PC-3 (cell line): ENCODE measurements at regions not wholly inside any gene's neighbourhood (a gene's known extent, or its start where the extent isn't known, plus 50 kb on each side); places are given as distances from the start of the nearest gene placed in this dataset.
"Not testable (repeated sequence)": the region's sequence is repeated elsewhere in the genome, so short reads cannot be mapped to it uniquely, and the experiment has no call there.

Experiments
- ATAC-seq: fragments of 200-7000 bp; cut with Tn5 transposase; 2 replicates; pipeline ENCODE4 v1.9.1; 2020; ENCODE audit warnings: mild to moderate bottlenecking, moderate library complexity
- BruUV-seq: library from RNA; stranded (reverse); fragments of 400-500 nt; replicated peaks from 2 replicates; lab custom pipeline; 2021; lab: Mats Ljungman, UMichigan
- CTCF ChIA-PET: fragments of 300-600 bp; sonication (Branson Sonifier 250); formaldehyde crosslinking; loops from one replicate; lab custom pipeline; 2022; ENCODE audit warnings: antibody characterized with exemption; lab: Charles Lee
- POLR2A ChIA-PET: fragments of 300-600 bp; sonication (Branson Sonifier 250); formaldehyde crosslinking; loops from one replicate; lab custom pipeline; 2022; ENCODE audit warnings: antibody characterized with exemption; ENCODE audit not compliant: unreplicated experiment; lab: Charles Lee
- DNase-seq: peaks from one replicate; pipeline ENCODE4 v3.0.0-alpha.2; 2015
- H2AFZ ChIP-seq: fragments of 300-600 bp; sonication (generic); 2 replicates; pipeline ENCODE4 v1.6.0; 2016; ENCODE audit warnings: antibody characterized with exemption, low read length
- H3F3A ChIP-seq: fragments of 300-600 bp; sonication (generic); one replicate; pipeline ENCODE4 v1.6.0; 2017; ENCODE audit warnings: antibody characterized with exemption, low read length, control low read depth, mild to moderate bottlenecking; ENCODE audit not compliant: unreplicated experiment
- H3K27ac ChIP-seq: fragments of 300-600 bp; sonication (generic); 2 replicates; pipeline ENCODE4 v1.5.1; 2016; ENCODE audit warnings: mild to moderate bottlenecking, low read length
- H3K27me3 ChIP-seq: fragments of 300-600 bp; sonication (generic); 2 replicates; pipeline ENCODE4 v1.6.1; 2016; ENCODE audit warnings: low read length, mixed read lengths
- H3K36me3 ChIP-seq: fragments of 300-600 bp; sonication (generic); 2 replicates; pipeline ENCODE4 v1.6.1; 2016; ENCODE audit warnings: low read depth, mixed run types, low read length, mixed read lengths
- H3K4me1 ChIP-seq: fragments of 300-600 bp; sonication (generic); 2 replicates; pipeline ENCODE4 v1.5.1; 2016; ENCODE audit warnings: low read length; ENCODE audit not compliant: insufficient read depth
- H3K4me2 ChIP-seq: fragments of 300-600 bp; sonication (generic); 2 replicates; pipeline ENCODE4 v1.6.0; 2016; ENCODE audit warnings: low read length
- H3K4me3 ChIP-seq: fragments of 300-600 bp; sonication (generic); 2 replicates; pipeline ENCODE4 v1.5.1; 2016; ENCODE audit warnings: mild to moderate bottlenecking, low read length, mixed read lengths
- H3K79me2 ChIP-seq: fragments of 300-600 bp; sonication (generic); 2 replicates; pipeline ENCODE4 v1.6.1; 2017; ENCODE audit warnings: low read length, mixed read lengths
- H3K9ac ChIP-seq: fragments of 300-600 bp; sonication (generic); 2 replicates; pipeline ENCODE4 v1.6.0; 2016; ENCODE audit warnings: mild to moderate bottlenecking, low read length
- H3K9me2 ChIP-seq: fragments of 300-600 bp; sonication (generic); replicated peaks from 2 replicates; pipeline ENCODE4 v1.6.1; 2016; ENCODE audit warnings: mixed run types, low read length, mixed read lengths
- H3K9me3 ChIP-seq: fragments of 300-600 bp; sonication (generic); 2 replicates; pipeline ENCODE4 v1.6.1; 2016; ENCODE audit warnings: low read length, mixed read lengths
- H4K20me1 ChIP-seq: fragments of 300-600 bp; sonication (generic); 2 replicates; pipeline ENCODE4 v1.6.1; 2016; ENCODE audit warnings: low read length, mixed read lengths
- EZH2 ChIP-seq: fragments of 300-600 bp; sonication (generic); IDR thresholded peaks from one replicate; pipeline ENCODE4 v1.6.1; 2017; ENCODE audit warnings: antibody characterized with exemption, mild to moderate bottlenecking, low read length; ENCODE audit not compliant: unreplicated experiment
- EZH2phosphoT487 ChIP-seq: fragments of 300-600 bp; sonication (generic); IDR thresholded peaks from 2 replicates; pipeline ENCODE4 v1.6.1; 2018; ENCODE audit warnings: mild to moderate bottlenecking, antibody characterized with exemption, low read length, borderline replicate concordance
- intact Hi-C: fragments of 100-400 bp; cut with micrococcal nuclease; formaldehyde crosslinking; loops from 2 replicates; pipeline ENCODE4 v1.9.0; 2023
- TF ChIP-seq, protein P1 (sequence below): fragments of 300-600 bp; sonication (generic); conservative IDR thresholded peaks from 2 replicates; pipeline ENCODE4 v1.5.1; 2017; ENCODE audit warnings: antibody characterized with exemption, low read depth, mild to moderate bottlenecking, low read length

DNA sequence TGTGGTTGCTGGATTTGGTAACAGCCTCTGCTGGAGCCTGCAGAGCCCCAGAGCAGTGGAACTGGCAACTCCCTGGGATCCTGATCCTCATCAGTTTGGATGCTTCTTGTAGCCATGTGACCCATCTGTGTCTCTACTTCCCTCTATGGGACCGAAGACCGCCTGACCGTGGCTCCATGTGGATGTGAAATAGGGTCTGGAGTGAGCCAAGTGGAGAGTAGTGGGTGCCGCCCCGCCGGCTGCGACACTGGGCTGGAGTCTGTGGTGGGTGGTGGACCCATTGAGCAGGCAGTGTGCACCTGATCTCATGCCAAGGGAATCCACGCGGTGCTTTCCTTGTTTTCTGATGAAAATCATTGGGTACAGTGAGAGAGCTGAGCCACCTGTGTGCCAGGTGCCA, 543.2 kb upstream of the B3GAT1 start:
- no peak overlapping the region for H3K9ac ChIP-seq
- DNase-seq (no peak), ATAC-seq (no peak)
- H3K27ac ChIP-seq: no peak overlapping the region
- H3F3A ChIP-seq: no peaks in the 10 kb centered on the region
- no peak overlapping the region for H3K4me2 ChIP-seq
- no peak overlapping the region for H2AFZ ChIP-seq
- no peak overlapping the region for H3K4me3 ChIP-seq
- intact Hi-C loops: no loop called here
- no peaks in the 10 kb centered on the region for H3K4me1 ChIP-seq
- peaks cover 19% of the 10 kb centered on the region; the same call in 1 of the 2 replicates for H3K27me3 ChIP-seq
- no peaks in the 10 kb centered on the region for H3K9me2 ChIP-seq
- ChIA-PET CTCF (no interaction called here), POLR2A (no interaction called here)
- TF ChIP-seq EZH2phosphoT487 (no peak), EZH2 (no peak)
- TF ChIP-seq, protein P1, sequence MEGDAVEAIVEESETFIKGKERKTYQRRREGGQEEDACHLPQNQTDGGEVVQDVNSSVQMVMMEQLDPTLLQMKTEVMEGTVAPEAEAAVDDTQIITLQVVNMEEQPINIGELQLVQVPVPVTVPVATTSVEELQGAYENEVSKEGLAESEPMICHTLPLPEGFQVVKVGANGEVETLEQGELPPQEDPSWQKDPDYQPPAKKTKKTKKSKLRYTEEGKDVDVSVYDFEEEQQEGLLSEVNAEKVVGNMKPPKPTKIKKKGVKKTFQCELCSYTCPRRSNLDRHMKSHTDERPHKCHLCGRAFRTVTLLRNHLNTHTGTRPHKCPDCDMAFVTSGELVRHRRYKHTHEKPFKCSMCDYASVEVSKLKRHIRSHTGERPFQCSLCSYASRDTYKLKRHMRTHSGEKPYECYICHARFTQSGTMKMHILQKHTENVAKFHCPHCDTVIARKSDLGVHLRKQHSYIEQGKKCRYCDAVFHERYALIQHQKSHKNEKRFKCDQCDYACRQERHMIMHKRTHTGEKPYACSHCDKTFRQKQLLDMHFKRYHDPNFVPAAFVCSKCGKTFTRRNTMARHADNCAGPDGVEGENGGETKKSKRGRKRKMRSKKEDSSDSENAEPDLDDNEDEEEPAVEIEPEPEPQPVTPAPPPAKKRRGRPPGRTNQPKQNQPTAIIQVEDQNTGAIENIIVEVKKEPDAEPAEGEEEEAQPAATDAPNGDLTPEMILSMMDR: no peak
- H4K20me1 ChIP-seq: no peaks in the 10 kb centered on the region
- H3K9me3 ChIP-seq: no peaks in the 10 kb centered on the region
- BruUV-seq: no TSS peak
- H3K79me2 ChIP-seq: no peaks in the 10 kb centered on the region
- H3K36me3 ChIP-seq: no peaks in the 10 kb centered on the region

DNA sequence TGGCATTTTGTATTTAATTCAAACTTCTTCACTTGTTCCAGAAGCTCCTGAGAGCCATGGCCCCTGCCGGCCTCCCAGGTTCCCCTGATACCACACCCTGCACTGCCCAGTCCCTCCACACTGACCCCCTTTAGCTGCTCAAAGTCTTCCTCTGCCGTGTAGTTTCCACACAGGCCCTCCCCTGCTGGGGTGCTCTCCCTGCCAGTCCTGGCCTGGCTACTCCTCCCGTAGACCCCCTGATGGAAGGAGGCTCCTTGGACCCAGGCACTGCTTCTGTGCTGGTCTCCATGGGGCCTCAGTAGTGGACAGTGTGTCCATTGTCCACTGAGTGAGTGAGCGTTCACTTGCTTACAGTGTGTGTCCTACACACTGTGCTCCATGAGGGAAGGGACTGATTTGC, 542.4 kb upstream of the B3GAT1 start:
- H3K9me2 ChIP-seq, BruUV-seq, POLR2A ChIA-PET, H3F3A ChIP-seq, H3K4me3 ChIP-seq, H3K9me3 ChIP-seq, H2AFZ ChIP-seq, H3K36me3 ChIP-seq, H3K9ac ChIP-seq, H3K4me2 ChIP-seq, DNase-seq, H3K27ac ChIP-seq, CTCF ChIA-PET, H4K20me1 ChIP-seq, H3K79me2 ChIP-seq, H3K4me1 ChIP-seq, intact Hi-C loops, ATAC-seq: not testable (repeated sequence)
- H3K27me3 ChIP-seq: peaks cover 19% of the 10 kb centered on the region; the same call in 1 of the 2 replicates

DNA sequence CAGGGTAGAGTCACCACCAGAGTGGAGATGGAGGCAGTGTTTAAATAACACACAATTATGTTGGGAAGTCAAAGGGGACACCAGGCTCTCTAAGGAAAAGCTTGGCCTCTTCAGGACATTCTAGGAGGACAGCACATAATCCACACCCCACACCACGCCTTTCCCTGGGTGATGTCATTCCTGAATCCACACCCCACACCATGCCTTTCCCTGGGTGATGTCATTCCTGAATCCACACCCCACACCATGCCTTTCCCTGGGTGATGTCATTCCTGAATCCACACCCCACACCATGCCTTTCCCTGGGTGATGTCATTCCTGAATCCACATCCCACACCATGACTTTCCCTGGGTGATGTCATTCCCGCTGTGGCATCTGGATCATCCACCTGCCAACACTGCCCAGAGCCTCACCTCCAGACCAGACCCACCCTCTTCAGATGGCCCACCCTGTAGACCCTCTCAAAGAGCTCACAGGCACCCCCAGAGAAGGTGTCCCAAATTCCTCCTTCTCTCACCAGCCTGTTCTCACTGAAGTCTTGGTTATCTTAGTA, 541.5 kb upstream of the B3GAT1 start:
- H3K4me2 ChIP-seq, intact Hi-C loops, H3K9me2 ChIP-seq, H3K79me2 ChIP-seq, ATAC-seq, H3K9ac ChIP-seq, H3K27ac ChIP-seq, H3K9me3 ChIP-seq, POLR2A ChIA-PET, DNase-seq, H3K4me3 ChIP-seq, CTCF ChIA-PET, H2AFZ ChIP-seq, BruUV-seq, H3K36me3 ChIP-seq, H4K20me1 ChIP-seq, H3F3A ChIP-seq: not testable (repeated sequence)
- Histone ChIP-seq H3K4me1 (peaks cover 17% of the 10 kb centered on the region; the same call in 1 of the 2 replicates), H3K27me3 (peaks cover 16% of the 10 kb centered on the region; the same call in 1 of the 2 replicates)

DNA sequence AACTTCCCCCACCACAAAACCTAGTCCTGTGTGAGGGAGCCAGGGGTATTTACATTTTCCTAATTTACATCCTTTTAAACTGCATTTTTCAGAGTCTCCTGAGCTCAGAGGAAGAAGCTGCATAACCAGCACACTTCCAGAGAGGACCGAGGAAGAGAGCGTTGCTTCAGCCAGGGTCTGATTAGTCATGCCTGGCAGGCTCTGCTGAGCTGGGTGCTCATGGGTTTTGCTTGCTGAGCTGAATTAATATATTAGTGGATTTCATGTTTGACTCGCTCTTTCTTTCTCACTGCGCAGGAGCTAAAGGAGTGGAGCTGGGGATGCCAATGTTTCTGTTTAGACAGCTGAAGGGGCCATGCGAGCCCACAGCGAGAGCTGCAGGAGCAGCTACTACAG, 539.3 kb upstream of the B3GAT1 start:
- no peak overlapping the region for H3K9ac ChIP-seq
- no peaks in the 10 kb centered on the region for H4K20me1 ChIP-seq
- intact Hi-C loops: no loop called here
- H3K4me1 ChIP-seq: peaks cover 17% of the 10 kb centered on the region; the same call in 1 of the 2 replicates
- H2AFZ ChIP-seq: no peak overlapping the region
- peaks cover 2% of the 10 kb centered on the region; the same call in 1 of the 2 replicates for H3K27me3 ChIP-seq
- no peaks in the 10 kb centered on the region for H3F3A ChIP-seq
- ChIA-PET POLR2A (no interaction called here), CTCF (no interaction called here)
- no peak overlapping the region for H3K4me2 ChIP-seq
- DNase-seq (peak; percentile 30), ATAC-seq (no peak)
- no peak overlapping the region for H3K27ac ChIP-seq
- 0 out of 2 replicates have a peak, but pooled peaks cover 7% of the 10 kb centered on the region for H3K9me3 ChIP-seq
- no peaks in the 10 kb centered on the region for H3K9me2 ChIP-seq
- H3K4me3 ChIP-seq: no peak overlapping the region
- no peaks in the 10 kb centered on the region for H3K36me3 ChIP-seq
- TF ChIP-seq EZH2 (no peak), EZH2phosphoT487 (no peak)
- TF ChIP-seq, protein P1: no peak
- H3K79me2 ChIP-seq: no peaks in the 10 kb centered on the region
- no TSS peak for BruUV-seq
